ENCODE measurements at regions not wholly inside any gene's neighbourhood (a gene's known extent, or its start where the extent isn't known, plus 50 kb on each side); places are given as distances from the start of the nearest gene placed in this dataset.
A peak's percentile ranks its signal among the peaks of the same experiment; 100 is the strongest.

DNA sequence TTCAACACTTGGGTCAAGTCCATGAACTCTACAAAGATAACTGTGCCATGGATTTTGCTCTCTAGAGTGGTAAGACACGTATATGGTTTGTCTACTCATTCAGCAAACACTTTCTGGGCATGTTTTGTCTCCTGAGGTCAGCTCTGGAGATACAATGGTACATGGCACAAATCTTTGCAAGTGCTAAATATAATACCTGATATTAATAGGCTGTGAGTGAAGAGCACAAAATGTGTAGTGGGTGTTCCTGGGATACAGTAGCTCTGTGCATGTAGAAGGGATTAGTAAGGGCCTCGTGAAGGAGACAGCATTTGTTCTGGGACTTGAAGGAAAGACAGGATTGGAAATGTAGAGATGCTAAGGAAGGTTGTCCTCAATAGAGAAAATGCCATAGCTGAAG, 360.9 kb downstream of the BCKDHB start:
- no peak for DNase-seq

DNA sequence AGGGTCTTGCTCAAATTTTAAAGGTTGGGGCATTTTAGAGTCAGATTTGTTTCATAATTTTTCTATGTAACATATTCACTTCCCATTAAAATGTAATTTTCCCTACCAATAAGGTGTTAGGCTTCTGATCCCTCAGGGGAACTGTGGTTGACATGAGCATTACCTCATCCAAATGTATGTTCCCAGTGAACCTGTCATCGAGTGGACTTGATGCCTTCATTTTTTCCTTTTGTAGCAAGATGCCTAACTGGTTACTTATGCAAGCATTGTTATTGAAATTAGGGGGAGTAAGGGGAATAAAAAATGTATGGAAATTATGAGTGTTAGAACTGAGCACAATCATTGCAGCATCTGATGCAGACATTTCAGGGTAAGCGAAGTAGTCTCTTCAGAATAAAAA, 360.5 kb downstream of the BCKDHB start:
- no peak for DNase-seq

DNA sequence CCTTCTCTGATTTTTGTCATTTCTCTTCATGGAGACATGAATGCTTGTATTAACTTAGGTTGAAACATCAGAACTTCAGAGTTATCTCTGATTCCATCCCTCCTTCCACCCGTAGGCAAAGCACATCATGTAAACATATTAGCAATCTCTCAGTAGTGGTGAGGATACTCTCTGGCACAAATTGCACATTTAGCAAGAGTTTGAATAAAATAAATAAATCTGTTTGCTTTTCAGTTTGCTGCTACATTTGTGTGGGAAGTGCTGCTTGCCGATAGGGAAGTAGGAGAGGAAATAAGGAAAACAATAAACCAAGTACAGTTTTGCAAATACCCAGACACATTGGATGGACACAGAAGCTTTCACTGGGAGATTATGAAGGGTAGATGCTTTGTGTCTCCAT, 359.0 kb downstream of the BCKDHB start:
- no peak for DNase-seq

DNA sequence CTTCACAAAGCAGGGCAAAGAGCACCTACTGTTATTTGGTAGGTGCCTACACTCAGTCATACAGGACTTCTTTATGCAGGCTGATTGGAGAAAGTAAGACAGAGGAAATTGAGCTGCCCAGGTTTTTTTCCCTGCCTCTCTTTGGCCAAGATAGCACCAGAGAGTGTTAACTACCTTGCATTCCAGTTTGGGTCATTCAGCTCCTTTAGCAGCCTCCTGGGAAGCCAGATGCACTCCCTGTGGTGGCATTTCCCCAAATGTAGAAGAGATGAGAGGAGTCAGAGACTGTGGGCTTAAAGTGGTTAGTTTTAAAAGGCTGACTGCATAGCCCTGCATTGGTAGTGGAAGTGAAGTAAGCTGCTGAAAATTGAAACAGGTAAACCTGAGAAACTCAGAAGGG, 358.4 kb downstream of the BCKDHB start:
- no peak for DNase-seq

DNA sequence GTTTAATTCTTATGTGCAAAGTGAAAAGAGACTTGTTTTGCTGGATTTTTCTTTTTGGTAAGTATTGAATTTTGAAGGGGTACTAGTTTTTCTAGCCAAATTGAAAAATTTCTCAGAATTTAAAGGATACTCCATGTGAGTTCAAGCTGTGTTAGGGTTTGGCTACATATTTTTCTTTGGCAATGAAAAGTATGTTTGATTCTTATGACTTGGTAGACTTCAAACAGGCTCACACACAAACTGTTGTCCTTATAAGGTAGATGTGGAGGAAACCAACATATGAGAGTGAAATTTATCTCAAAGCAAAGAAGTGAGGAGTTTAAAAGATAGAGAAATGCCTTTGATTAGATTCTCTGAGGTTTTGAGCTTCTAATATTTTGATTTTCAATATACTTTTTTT, 356.7 kb downstream of the BCKDHB start:
- no peak for DNase-seq

DNA sequence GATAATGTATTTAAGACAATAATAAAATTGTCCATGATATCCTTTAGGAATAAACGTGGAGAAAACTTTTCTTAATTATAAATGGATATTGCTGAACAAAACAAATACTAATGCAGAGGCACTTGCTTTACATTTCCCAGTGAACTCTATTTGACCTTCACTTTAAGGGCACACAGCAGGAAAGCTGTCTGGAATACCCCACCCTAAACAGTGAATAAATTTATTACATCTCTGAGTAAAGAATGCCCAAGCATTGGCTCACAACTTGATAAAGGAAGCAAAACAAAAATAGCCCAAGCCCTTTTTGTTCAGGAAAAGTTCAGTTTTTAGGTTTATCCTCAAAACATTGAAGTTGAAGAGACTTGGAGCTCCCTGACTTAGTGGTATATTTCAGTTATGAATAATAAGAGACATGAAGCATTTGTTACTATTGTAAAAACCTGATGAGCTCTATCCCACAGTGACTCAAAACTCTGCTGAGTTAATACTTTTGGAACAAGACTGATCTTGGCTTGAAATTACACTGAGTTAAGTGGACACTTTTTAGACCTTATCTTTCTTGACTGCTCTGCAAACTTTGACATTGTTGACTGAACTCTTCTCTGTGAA, 353.9 kb downstream of the BCKDHB start:
- DNase-seq, result no peak

DNA sequence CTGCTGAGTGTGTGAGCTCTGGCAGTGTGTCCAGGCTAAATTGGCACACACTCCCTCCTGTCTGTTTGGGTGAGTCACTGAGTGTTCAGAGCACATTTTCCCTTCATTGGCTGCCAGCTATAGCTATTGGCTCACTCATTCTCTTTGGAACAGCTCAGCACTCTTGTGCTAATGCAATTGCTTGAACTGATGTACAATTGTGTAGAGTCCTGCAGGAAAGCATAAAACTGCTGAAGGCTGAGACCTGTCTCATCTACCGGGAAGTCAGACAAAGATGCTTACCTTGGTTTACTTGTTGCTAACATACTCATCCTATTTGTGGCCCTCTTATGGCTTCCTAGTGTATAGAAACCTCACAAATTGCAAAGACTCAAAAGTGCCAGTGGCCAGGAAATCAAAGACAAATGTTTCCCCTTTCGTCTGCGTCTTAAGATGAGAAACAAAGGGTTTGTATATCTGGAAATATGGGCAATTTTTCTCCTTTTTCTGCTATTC, 351.0 kb downstream of the BCKDHB start:
- DNase-seq, result peak in 44 of 56 donors; percentile 1 to 62 (median 12)

DNA sequence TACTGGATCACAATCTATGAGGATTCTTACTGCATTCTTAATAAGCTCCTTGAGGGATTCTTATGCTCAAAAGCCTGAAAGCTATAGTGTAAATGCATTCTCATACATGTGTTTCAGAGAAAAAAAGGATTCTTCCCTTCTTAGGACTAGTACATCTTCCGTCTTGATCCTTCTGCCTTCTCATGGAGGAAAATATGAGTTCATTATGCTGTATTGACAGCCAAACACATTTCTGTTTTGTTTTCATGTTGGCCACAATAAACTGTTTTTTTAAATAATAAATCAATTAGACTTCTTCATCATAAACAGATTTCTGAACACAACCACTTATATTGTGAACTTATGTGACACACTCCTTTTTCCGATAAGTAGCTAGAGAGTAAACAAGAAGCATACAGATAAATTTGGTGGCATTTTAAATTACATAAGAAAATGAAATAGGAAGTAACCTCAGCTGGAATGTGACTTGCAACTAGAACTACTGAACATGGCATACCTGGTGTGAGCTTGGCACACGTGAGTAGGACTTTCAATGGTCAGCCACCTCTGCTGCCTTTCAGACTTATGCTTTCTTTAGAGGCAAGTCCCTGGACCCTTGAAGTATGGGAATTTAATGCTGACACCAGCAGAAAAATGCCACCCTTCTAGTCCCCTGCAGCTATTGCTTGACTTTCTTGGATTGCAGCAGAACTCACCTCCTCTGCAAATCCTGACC, 350.4 kb downstream of the BCKDHB start:
- no peak for DNase-seq

DNA sequence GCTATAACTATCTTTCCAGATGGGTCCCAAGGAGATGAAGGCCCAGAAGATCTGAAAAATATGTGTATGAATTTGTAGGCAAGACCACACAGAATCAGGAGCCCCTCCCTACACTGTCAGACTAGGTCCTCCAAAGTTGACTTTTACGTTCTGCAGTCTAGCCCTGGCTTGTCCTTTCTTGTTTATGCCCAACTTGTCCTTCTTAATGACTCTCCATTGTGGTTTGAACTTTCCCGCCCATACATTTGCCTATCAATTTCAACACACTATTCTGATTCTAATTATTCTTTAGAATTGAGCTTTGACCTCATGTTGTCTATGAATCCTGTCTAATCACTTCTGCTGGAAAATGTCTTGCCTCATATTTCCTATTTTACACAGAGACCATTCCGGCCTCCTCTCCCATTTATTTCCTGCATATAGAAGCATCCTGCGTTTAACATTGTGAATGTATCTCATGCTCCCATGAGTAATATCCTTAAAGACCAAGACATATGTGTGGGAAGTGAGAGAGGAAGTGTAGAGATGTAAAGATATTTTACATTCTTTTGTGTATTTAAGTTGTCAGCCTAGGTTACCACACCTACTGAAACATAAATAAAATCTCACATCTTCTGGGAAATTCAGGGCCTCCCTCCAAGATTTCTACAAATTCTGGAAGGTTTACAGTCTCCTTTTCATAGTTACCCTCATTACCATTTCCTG, 348.3 kb downstream of the BCKDHB start:
- DNase-seq, result no peak

DNA sequence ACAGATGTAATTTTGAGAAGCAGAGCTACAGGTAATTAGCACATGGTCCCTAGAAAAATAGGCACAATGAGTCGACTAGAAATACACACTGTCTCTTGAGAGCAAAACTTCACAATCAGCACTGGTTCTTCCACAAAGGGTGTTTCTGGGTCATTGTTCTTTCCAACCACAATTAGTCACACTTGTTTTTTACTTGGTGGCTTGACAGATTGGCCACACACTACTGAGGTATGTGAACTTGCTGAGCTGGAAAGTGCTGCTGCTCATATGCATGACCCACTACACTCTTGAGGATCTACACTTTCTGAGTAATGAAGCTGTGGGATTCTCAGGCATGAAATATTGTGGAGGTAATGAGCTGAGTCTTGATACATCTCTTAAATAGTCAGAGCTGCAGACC, 347.7 kb downstream of the BCKDHB start:
- no peak for DNase-seq

DNA sequence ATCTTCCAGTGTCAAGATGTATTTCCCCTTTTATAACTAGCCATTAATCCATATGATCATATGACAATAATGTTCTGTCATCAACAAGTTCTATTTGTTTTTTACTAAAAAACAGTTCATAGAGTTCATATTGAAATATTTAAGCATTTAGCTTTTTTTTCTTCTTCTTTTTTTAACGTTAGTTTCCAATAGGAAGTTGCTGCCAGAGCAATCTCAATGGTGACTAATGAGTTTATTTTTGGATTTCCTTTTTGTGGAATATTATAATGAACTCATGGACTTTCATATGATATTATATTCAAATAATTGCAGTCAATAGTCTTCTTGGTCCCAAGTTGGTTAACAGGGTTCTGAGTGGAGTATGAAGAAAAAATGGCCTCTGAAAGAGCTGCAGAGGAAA, 343.3 kb downstream of the BCKDHB start:
- no peak for DNase-seq

DNA sequence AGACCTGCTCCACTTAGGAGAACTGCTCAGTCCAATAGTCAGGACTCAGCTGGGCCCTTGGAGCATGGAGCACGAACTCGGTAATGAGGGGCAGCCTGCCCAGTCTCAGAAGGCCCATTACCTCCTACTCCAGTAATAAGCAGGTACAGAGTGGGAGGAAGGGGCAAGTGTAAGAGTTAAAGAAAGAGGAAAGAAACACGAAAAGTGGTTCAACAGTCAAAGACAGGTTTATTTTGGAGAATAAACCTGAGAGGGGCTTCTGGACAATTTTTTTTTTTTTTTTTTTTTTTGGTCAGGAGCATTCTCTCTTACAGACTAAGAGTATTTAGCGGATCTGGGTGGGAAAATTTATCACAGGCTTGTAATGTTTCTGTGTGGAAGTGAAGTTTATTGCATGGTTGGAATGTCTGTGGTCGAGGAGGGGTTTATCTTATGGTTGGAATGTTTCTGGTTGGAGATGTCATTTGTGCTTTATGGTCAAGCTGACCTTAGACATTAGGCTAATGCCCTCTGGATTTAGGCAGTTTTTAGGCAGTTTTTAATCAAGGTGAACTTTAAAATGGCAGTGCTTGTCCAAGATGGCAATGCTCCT, 340.1 kb downstream of the BCKDHB start:
- DNase-seq, result no peak

DNA sequence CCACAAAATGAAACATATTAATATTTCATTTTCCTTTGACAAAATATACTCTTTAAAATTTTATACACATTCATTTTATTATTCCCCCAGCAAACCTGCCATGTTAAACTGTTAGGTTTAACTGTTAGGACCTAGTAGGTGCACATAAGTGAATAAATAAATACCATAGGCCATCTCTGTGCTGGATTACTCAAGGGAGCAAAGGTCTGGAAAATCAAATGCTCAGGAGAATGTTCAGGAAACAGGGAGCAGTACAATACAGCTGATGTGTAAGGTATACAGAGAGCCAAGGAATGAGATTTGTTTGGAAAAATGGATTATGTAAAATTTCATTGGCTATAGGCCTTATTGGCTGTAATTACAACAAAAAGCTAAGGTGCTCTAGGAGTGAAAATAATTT, 339.3 kb downstream of the BCKDHB start:
- DNase-seq, result no peak

DNA sequence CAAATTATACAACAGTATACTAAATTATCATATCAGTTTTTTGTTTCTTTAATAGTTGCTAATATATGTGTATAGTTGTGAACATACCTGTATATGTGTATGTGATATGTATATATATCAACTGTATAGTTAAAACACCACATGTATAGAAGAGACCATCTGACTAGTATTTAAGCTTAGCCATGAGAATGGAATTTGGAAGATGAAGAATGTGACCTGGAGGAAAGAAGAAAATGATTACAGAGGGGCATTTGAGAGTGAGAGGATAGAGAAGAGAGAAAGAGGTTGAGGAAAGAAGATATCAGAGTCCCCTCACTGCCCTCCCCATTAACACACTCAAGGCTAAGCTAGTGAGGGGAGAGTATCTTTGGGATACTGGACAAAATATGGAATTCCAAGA, 335.9 kb downstream of the BCKDHB start:
- no peak for DNase-seq

DNA sequence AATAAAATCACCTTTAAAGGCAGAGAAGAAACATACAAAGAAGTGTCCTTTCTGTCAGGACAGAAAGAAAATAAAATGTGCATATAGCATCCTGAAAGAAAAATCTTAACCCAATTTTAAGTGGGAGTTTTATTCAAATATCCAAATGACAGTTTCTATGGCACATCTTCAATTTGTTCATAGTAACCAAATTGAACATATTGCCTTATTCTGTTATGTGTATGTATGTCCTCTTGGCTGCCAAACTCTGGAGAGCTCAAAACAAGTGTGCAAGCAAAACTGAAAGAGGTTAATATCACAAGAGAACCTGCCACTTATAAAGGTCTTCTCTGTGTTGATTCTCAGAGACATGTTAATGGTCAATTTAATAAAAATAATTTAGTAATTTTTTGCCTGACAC, 334.7 kb downstream of the BCKDHB start:
- DNase-seq, result no peak

DNA sequence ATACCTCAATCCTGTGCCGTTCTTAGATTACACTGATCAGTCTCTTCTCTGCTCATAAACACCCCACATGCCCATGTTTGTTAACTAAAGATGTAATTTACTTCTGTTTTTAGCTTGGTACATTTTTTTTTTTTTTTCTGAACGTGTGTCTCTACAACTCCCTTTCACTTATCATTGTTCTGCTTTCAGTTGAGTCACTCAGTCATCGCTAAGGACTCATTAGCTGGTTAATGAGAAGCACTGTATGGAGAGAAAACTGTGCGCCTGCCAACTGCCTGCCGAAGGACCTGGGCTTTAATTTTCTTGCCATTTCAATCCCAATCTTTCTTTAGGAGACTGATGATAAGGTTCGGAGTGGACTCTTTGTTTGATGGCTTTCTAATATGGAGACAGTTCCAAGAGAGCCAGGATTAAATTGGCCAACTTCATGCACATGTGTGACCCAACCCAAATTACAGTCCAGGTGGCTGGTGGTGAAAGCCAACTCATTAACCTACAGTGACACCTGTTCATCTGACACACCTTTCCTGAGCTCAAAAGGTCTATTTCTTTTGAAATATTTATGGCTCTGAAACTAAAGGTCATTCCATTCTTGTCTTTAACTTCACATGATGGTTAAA, 334.1 kb downstream of the BCKDHB start:
- no peak for DNase-seq

DNA sequence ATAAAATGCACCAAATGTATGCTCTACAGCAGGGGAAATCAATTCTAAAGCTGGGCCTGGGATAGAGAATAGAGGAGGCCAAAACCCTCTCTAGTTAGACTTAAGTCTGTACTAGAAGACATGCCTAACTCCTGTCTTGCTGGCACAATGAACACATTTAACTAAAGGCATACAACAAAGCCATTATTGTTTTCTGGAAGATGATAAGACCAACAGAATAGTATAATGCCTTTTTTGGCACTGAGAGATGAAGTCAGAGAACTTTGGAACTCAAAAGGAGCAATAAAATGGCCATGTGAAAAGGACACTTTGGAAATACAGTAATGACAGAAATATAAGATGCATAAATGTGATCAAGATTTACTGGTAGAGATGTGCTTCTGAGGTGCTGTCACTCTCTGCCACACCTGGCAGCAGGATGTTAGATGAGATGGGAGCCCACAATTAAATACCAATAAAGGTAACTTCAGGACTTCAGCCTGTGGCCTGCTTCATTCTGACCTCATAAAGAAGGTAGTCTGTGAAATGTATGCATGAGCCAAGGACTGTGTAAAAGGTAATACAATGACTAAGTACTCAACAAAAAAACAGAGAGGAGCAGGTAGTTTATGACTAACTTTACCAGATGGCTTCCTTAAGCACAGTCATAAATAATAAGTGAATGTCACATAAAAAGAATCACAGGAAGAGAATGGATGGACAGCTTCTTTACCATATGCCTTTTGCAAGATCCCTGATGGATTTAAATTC, 333.4 kb downstream of the BCKDHB start:
- no peak for DNase-seq

DNA sequence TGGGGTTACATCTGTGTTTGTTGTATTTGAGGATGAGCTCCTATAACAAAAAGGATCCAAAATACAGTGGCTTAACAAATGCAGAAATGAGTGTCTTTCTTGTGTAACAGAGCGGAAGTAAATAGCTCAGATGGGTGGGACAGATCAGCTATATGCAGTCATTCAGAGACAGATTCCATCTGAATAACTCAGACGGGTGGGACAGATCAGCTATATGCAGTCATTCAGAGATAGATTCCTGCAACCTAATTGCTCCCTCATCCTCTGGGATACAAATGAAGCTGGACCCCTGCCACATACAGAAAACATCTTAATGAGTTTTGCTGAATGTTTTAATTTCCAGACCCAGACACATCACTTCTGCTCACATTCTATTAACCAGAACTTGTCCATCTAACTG, 332.3 kb downstream of the BCKDHB start:
- DNase-seq, result no peak

DNA sequence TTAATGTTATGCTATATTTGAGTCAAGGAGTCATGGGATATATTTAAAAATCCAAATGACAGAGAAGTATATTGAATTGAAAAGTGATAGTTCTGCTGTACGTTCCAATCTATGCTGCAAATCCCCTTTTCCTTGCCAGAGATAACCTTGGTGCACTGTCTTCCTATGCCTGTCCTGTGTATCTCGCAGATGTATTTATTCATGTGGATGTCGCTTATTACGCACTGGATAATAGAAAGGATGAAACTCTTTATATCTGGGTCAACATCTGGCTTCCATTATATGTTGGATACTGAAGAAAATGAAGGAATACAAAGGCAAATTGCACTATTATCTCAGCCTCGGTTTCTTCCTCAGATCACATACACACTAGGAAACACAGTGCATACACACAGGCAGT, 331.3 kb downstream of the BCKDHB start:
- no peak for DNase-seq

DNA sequence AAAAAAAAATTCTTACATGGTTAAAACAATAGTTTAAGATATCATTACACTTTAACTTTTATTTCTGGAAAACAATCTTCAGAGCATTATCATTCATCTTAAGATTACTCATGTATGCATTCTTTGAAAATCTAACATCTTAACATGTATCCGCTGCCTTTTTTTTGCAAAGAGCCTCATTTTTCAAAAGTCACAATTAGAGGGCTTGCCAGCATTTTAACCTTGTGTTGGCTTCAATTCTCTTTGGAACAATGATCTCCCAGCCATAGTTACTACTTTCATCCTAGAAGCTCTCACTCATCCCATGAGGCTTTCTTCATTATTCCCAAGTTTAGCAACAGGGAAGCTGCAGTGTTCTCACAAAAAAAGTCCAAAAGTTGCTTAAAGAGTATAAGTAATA, 330.8 kb downstream of the BCKDHB start:
- no peak for DNase-seq

DNA sequence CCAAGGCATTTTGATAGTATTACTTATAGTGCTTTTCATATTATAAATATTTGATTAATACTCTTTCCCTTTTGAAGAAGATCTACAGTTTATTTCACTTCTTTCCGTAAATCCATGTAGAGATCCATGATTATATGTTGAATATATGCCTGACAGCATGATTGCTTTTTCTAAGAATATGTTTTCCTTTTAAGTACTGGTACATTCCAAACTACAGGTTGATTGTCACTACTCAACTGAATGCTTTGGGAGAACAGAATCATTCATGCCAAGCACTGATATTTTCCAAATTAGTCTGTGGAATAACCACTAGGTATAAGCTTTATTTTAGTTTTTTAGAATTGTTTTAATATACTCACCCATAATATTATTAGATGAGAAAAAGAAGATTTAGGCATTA, 330.2 kb downstream of the BCKDHB start:
- no peak for DNase-seq
